ENCODE measurements at regions not wholly inside any gene's neighbourhood (a gene's known extent, or its start where the extent isn't known, plus 50 kb on each side); places are given as distances from the start of the nearest gene placed in this dataset.
A peak's percentile ranks its signal among the peaks of the same experiment; 100 is the strongest.
"Not testable (repeated sequence)": the region's sequence is repeated elsewhere in the genome, so short reads cannot be mapped to it uniquely, and the experiment has no call there.

- intact Hi-C loops (cut with micrococcal nuclease; ENCODE audit: unreplicated experiment); H3K9ac ChIP-seq (ENCODE audit: insufficient read depth, low read depth, low read length); BruUV-seq (replicated peaks); POLR2A ChIA-PET; H3K9me3 ChIP-seq (ENCODE audit: low read length); H2AFZ ChIP-seq (ENCODE audit: low read length); H4K20me1 ChIP-seq (ENCODE audit: insufficient read depth, low read length); DNase-seq (ENCODE audit: low spot score); H3K27me3 ChIP-seq (ENCODE audit: control insufficient read depth in 1 of 2, insufficient read depth in 2 of 2, low read length in 2 of 2); H3K4me1 ChIP-seq (ENCODE audit: insufficient read depth, low read length); in situ Hi-C loops (cut with HindIII; ENCODE audit: extremely low pct_ligation_motif_present, low pct_unique_long_range_greater_than_20kb); H3K27ac ChIP-seq (ENCODE audit: extremely low read length, insufficient read depth, low read length); ATAC-seq; H3K4me3 ChIP-seq (replicated peaks in 1 of 3; ENCODE audit: insufficient read depth in 1 of 3, low read depth in 2 of 3, low read length in 3 of 3); FAIRE-seq; H3K4me2 ChIP-seq (ENCODE audit: low read depth, low read length); H3K36me3 ChIP-seq (replicated peaks in 1 of 2; ENCODE audit: control insufficient read depth in 1 of 2, insufficient read depth in 2 of 2, low read length in 2 of 2); CTCF ChIA-PET (ENCODE audit: low intra/inter-chr PET ratio, low total read pairs); H3K79me2 ChIP-seq (ENCODE audit: insufficient read depth, low read length): not testable (repeated sequence)
- WGBS (ENCODE audit: low lambda C conversion rate), result 94% methylated on average over 22 of the region's 30 CpGs
Observed at GRCh38 chr1:148404786-148405568, 78.1 kb downstream of the PPIAL4G start.

- DNase-seq (ENCODE audit: low spot score); H3K27ac ChIP-seq (ENCODE audit: extremely low read length, insufficient read depth, low read length); H4K20me1 ChIP-seq (ENCODE audit: insufficient read depth, low read length); CTCF ChIA-PET (ENCODE audit: low intra/inter-chr PET ratio, low total read pairs); H3K9ac ChIP-seq (ENCODE audit: insufficient read depth, low read depth, low read length); H3K79me2 ChIP-seq (ENCODE audit: insufficient read depth, low read length); H3K4me2 ChIP-seq (ENCODE audit: low read depth, low read length); H3K4me1 ChIP-seq (ENCODE audit: insufficient read depth, low read length); H3K4me3 ChIP-seq (replicated peaks in 1 of 3; ENCODE audit: insufficient read depth in 1 of 3, low read depth in 2 of 3, low read length in 3 of 3); in situ Hi-C loops (cut with HindIII; ENCODE audit: extremely low pct_ligation_motif_present, low pct_unique_long_range_greater_than_20kb); H3K36me3 ChIP-seq (replicated peaks in 1 of 2; ENCODE audit: control insufficient read depth in 1 of 2, insufficient read depth in 2 of 2, low read length in 2 of 2); intact Hi-C loops (cut with micrococcal nuclease; ENCODE audit: unreplicated experiment); BruUV-seq (replicated peaks); POLR2A ChIA-PET; FAIRE-seq; ATAC-seq; H3K27me3 ChIP-seq (ENCODE audit: control insufficient read depth in 1 of 2, insufficient read depth in 2 of 2, low read length in 2 of 2); H2AFZ ChIP-seq (ENCODE audit: low read length); H3K9me3 ChIP-seq (ENCODE audit: low read length): not testable (repeated sequence)
- 52% methylated on average over 2 of the region's 2 CpGs for WGBS (ENCODE audit: low lambda C conversion rate)
Observed at GRCh38 chr1:148403925-148404324, 79.2 kb downstream of the PPIAL4G start.

- H3K27me3 ChIP-seq (ENCODE audit: control insufficient read depth in 1 of 2, insufficient read depth in 2 of 2, low read length in 2 of 2); CTCF ChIA-PET (ENCODE audit: low intra/inter-chr PET ratio, low total read pairs); in situ Hi-C loops (cut with HindIII; ENCODE audit: extremely low pct_ligation_motif_present, low pct_unique_long_range_greater_than_20kb); H4K20me1 ChIP-seq (ENCODE audit: insufficient read depth, low read length); FAIRE-seq; H3K79me2 ChIP-seq (ENCODE audit: insufficient read depth, low read length); H3K9me3 ChIP-seq (ENCODE audit: low read length); H2AFZ ChIP-seq (ENCODE audit: low read length); intact Hi-C loops (cut with micrococcal nuclease; ENCODE audit: unreplicated experiment); DNase-seq (ENCODE audit: low spot score); H3K36me3 ChIP-seq (replicated peaks in 1 of 2; ENCODE audit: control insufficient read depth in 1 of 2, insufficient read depth in 2 of 2, low read length in 2 of 2); H3K4me1 ChIP-seq (ENCODE audit: insufficient read depth, low read length); BruUV-seq (replicated peaks): not testable (repeated sequence)
- peak overlapping the region; percentile 65 for H3K27ac ChIP-seq (ENCODE audit: extremely low read length, insufficient read depth, low read length)
- POLR2A ChIA-PET, result interaction anchor here (0.9 to 1.7 kb wide), 4 partner anchors 14 to 120 kb away, joined by 4 to 23 read pairs (median 6); no protein-coding TSS in a partner anchor
- peak overlapping the region; percentile 78 for H3K4me2 ChIP-seq (ENCODE audit: low read depth, low read length)
- peak overlapping the region; percentile 69 to 83 (median 78); a peak in 5 of 6 replicates for H3K4me3 ChIP-seq (replicated peaks in 1 of 3; ENCODE audit: insufficient read depth in 1 of 3, low read depth in 2 of 3, low read length in 3 of 3)
- 0% methylated on average over 3 of the region's 7 CpGs for WGBS (ENCODE audit: low lambda C conversion rate)
- ATAC-seq, result peak; percentile 53
- H3K9ac ChIP-seq (ENCODE audit: insufficient read depth, low read depth, low read length), result peak overlapping the region; percentile 79; the same call in 1 of the 2 replicates
Observed at GRCh38 chr1:148403085-148403456, 80.0 kb downstream of the PPIAL4G start.
